NCI-H2081 treated with DMSO at 0.1 percent for 48 hours (cell line): ENCODE measurements at regions not wholly inside any gene's neighbourhood (a gene's known extent, or its start where the extent isn't known, plus 50 kb on each side); places are given as distances from the start of the nearest gene placed in this dataset.

ENCODE experiments used
- DNase-seq: peaks from one replicate; lab custom pipeline; 2025; lab: John Stamatoyannopoulos, UW

GRCh38 chr5:34505731-34506130 lies 150.4 kb upstream of the RAI14 start:
- no peak for DNase-seq

- no peak for DNase-seq
Measured at GRCh38 chr5:34507933-34508332, 148.2 kb upstream of the RAI14 start.

- DNase-seq: no peak
Measured at GRCh38 chr5:34509392-34509791, 146.7 kb upstream of the RAI14 start.

GRCh38 chr5:34510002-34510401 lies 146.1 kb upstream of the RAI14 start:
- no peak for DNase-seq

GRCh38 chr5:34511063-34511462 lies 145.1 kb upstream of the RAI14 start:
- no peak for DNase-seq

- no peak for DNase-seq
Measured at GRCh38 chr5:34511481-34511880, 144.6 kb upstream of the RAI14 start.

- DNase-seq: no peak
Measured at GRCh38 chr5:34511915-34512314, 144.2 kb upstream of the RAI14 start.

GRCh38 chr5:34516166-34516565 lies 140.0 kb upstream of the RAI14 start:
- DNase-seq: no peak

GRCh38 chr5:34516686-34517085 lies 139.4 kb upstream of the RAI14 start:
- no peak for DNase-seq

- DNase-seq: no peak
Measured at GRCh38 chr5:34517249-34517648, 138.9 kb upstream of the RAI14 start.

GRCh38 chr5:34519489-34520220 lies 136.5 kb upstream of the RAI14 start:
- no peak for DNase-seq

GRCh38 chr5:34521628-34522290 lies 134.4 kb upstream of the RAI14 start:
- DNase-seq: no peak

- DNase-seq: peak; percentile 78
Measured at GRCh38 chr5:34522599-34523386, 133.3 kb upstream of the RAI14 start.

GRCh38 chr5:34523387-34523726 lies 132.8 kb upstream of the RAI14 start:
- no peak for DNase-seq

GRCh38 chr5:34524123-34524522 lies 132.0 kb upstream of the RAI14 start:
- DNase-seq: no peak

GRCh38 chr5:34525761-34526160 lies 130.4 kb upstream of the RAI14 start:
- DNase-seq: no peak

- DNase-seq: no peak
Measured at GRCh38 chr5:34526682-34527305, 129.3 kb upstream of the RAI14 start.

GRCh38 chr5:34529581-34530331 lies 126.4 kb upstream of the RAI14 start:
- DNase-seq: no peak

- DNase-seq: no peak
Measured at GRCh38 chr5:34530637-34531036, 125.5 kb upstream of the RAI14 start.

GRCh38 chr5:34531751-34532360 lies 124.3 kb upstream of the RAI14 start:
- DNase-seq: no peak
